ENCODE measurements at regions not wholly inside any gene's neighbourhood (a gene's known extent, or its start where the extent isn't known, plus 50 kb on each side); places are given as distances from the start of the nearest gene placed in this dataset.

- DNase-seq = no peak
- intact Hi-C loops (cut with micrococcal nuclease; ENCODE audit: unreplicated experiment) = no loop called here
- Mint-ChIP-seq H3K4me1 (ENCODE audit: low read depth, unreplicated experiment) (no peaks in the 10 kb centered on the region), H3K27me3 (ENCODE audit: insufficient read depth, unreplicated experiment) (no peaks in the 10 kb centered on the region), H3K9me3 (ENCODE audit: unreplicated experiment) (no peaks in the 10 kb centered on the region), H3K4me3 (ENCODE audit: unreplicated experiment) (no peak overlapping the region), H3K36me3 (ENCODE audit: insufficient read depth, unreplicated experiment) (no peaks in the 10 kb centered on the region), H3K27ac (ENCODE audit: unreplicated experiment) (no peak overlapping the region)
- H3K4me3 ChIP-seq (ENCODE audit: low read depth, low read length) = no peak overlapping the region
- no peaks in the 10 kb centered on the region for H3K4me1 ChIP-seq
- H3K36me3 ChIP-seq (ENCODE audit: control insufficient read depth, insufficient read depth, low read length) = no peaks in the 10 kb centered on the region
- H3K27me3 ChIP-seq (replicated peaks; ENCODE audit: control insufficient read depth, insufficient read depth, low read length) = no peaks in the 10 kb centered on the region
- ChIA-PET POLR2A (no interaction called here), CTCF (no interaction called here)
- BruUV-seq (replicated peaks) = no TSS peak
- no peaks in the 10 kb centered on the region for H3K9me3 ChIP-seq
- TF ChIP-seq, protein P1, sequence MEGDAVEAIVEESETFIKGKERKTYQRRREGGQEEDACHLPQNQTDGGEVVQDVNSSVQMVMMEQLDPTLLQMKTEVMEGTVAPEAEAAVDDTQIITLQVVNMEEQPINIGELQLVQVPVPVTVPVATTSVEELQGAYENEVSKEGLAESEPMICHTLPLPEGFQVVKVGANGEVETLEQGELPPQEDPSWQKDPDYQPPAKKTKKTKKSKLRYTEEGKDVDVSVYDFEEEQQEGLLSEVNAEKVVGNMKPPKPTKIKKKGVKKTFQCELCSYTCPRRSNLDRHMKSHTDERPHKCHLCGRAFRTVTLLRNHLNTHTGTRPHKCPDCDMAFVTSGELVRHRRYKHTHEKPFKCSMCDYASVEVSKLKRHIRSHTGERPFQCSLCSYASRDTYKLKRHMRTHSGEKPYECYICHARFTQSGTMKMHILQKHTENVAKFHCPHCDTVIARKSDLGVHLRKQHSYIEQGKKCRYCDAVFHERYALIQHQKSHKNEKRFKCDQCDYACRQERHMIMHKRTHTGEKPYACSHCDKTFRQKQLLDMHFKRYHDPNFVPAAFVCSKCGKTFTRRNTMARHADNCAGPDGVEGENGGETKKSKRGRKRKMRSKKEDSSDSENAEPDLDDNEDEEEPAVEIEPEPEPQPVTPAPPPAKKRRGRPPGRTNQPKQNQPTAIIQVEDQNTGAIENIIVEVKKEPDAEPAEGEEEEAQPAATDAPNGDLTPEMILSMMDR (IDR thresholded peaks at IDR 0.05; ENCODE audit: insufficient read depth in 1 of 2, low read depth in 1 of 2, low read length in 1 of 2, severe bottlenecking in 1 of 2, unreplicated experiment in 1 of 2) = no peak
Observed at GRCh38 chr16:72285728-72286127, 113.8 kb upstream of the PMFBP1 start.

DNA sequence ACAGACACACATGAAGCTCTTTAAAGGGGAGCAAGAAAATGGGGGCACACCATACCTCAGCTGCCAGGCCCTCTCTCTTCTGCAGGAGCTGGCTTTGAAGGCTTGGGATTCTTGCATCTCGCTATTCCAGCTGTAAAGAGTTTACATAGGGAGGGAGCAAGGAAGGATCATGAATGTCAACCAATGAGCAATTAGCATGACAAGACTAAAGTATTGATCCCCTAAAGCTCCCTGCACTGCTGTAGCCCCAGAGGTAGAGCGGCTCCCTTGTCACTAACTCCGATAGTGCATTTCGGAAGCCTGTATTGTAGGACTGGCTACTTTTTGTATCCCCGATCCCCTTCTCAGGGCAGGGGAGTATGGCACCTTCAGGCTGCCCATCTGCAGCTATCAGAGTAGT lies 113.4 kb upstream of the PMFBP1 start:
- no peak for DNase-seq
- no peaks in the 10 kb centered on the region for H3K36me3 ChIP-seq (ENCODE audit: control insufficient read depth, insufficient read depth, low read length)
- ChIA-PET CTCF (no interaction called here), POLR2A (no interaction called here)
- TF ChIP-seq, protein P1 (IDR thresholded peaks at IDR 0.05; ENCODE audit: insufficient read depth in 1 of 2, low read depth in 1 of 2, low read length in 1 of 2, severe bottlenecking in 1 of 2, unreplicated experiment in 1 of 2) = no peak
- H3K4me1 Mint-ChIP-seq (ENCODE audit: low read depth, unreplicated experiment) = no peaks in the 10 kb centered on the region
- no peaks in the 10 kb centered on the region for H3K9me3 ChIP-seq
- H3K4me3 Mint-ChIP-seq (ENCODE audit: unreplicated experiment) = no peak overlapping the region
- H3K36me3 Mint-ChIP-seq (ENCODE audit: insufficient read depth, unreplicated experiment) = no peaks in the 10 kb centered on the region
- H3K27me3 Mint-ChIP-seq (ENCODE audit: insufficient read depth, unreplicated experiment) = no peaks in the 10 kb centered on the region
- no TSS peak for BruUV-seq (replicated peaks)
- H3K9me3 Mint-ChIP-seq (ENCODE audit: unreplicated experiment) = no peaks in the 10 kb centered on the region
- intact Hi-C loops (cut with micrococcal nuclease; ENCODE audit: unreplicated experiment) = no loop called here
- H3K27me3 ChIP-seq (replicated peaks; ENCODE audit: control insufficient read depth, insufficient read depth, low read length) = no peaks in the 10 kb centered on the region
- no peak overlapping the region for H3K27ac Mint-ChIP-seq (ENCODE audit: unreplicated experiment)
- no peaks in the 10 kb centered on the region for H3K4me1 ChIP-seq
- no peak overlapping the region for H3K4me3 ChIP-seq (ENCODE audit: low read depth, low read length)

DNA sequence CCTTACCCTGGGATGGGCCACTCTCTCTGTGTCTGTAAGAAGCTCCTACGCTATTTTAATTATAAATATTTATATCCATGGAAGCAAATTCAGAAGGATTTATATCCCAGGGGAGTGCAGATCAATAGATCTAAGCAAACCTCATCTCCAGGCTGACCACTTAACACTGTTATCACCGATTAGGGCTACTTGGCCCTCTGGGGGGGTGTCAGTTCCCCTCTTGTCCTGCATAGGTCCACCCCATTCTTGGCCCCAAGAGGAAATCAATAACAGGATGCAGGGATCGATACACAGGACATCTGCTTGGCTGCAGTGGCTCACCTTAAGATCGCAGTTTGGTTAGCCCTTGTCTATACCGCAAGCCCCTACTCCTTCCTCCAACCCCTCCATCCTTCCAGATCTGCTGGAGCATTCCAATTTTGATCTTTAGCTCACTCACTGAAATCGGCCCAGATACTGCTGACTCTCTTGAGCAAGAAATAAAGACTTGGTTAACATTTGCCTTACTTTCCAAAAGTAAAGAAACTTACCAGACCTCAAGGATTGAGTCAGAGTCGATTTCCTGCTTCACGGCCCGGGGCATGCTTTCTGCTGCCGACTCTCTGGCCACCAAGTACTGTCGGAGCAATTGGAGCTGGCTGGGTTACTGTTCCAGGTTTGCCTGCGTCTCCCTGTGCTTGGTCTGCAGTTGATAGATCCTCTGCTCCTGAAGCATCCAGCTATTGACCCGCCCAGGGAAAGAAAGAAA lies 112.3 kb upstream of the PMFBP1 start:
- H3K9me3 ChIP-seq = no peaks in the 10 kb centered on the region
- DNase-seq = no peak
- H3K4me1 ChIP-seq = no peaks in the 10 kb centered on the region
- H3K27me3 Mint-ChIP-seq (ENCODE audit: insufficient read depth, unreplicated experiment) = no peaks in the 10 kb centered on the region
- H3K27me3 ChIP-seq (replicated peaks; ENCODE audit: control insufficient read depth, insufficient read depth, low read length) = no peaks in the 10 kb centered on the region; the same call in 1 of the 2 replicates
- no peaks in the 10 kb centered on the region for H3K36me3 Mint-ChIP-seq (ENCODE audit: insufficient read depth, unreplicated experiment)
- intact Hi-C loops (cut with micrococcal nuclease; ENCODE audit: unreplicated experiment) = no loop called here
- ChIA-PET POLR2A (interaction anchor here (0.7 kb wide), 1 partner anchor 674 kb away, joined by 4 read pairs; no protein-coding TSS in a partner anchor), CTCF (no interaction called here)
- no peak overlapping the region for H3K4me3 Mint-ChIP-seq (ENCODE audit: unreplicated experiment)
- H3K4me1 Mint-ChIP-seq (ENCODE audit: low read depth, unreplicated experiment) = no peaks in the 10 kb centered on the region
- no peaks in the 10 kb centered on the region for H3K9me3 Mint-ChIP-seq (ENCODE audit: unreplicated experiment)
- H3K27ac Mint-ChIP-seq (ENCODE audit: unreplicated experiment) = no peak overlapping the region
- H3K4me3 ChIP-seq (ENCODE audit: low read depth, low read length) = no peak overlapping the region
- H3K36me3 ChIP-seq (ENCODE audit: control insufficient read depth, insufficient read depth, low read length) = no peaks in the 10 kb centered on the region
- TF ChIP-seq, protein P1 (IDR thresholded peaks at IDR 0.05; ENCODE audit: insufficient read depth in 1 of 2, low read depth in 1 of 2, low read length in 1 of 2, severe bottlenecking in 1 of 2, unreplicated experiment in 1 of 2) = no peak
- no TSS peak for BruUV-seq (replicated peaks)
